Activated naive CD8-positive, alpha-beta T cell treated with anti-CD3 and anti-CD28 coated beads, Interleukin-2, amount 50 U/mL, for 24 hours (primary cell): ENCODE measurements at regions not wholly inside any gene's neighbourhood (a gene's known extent, or its start where the extent isn't known, plus 50 kb on each side); places are given as distances from the start of the nearest gene placed in this dataset.
A peak's percentile ranks its signal among the peaks of the same experiment; 100 is the strongest.

Experiments used
- ATAC-seq: fragments of 150-1000 bp; cut with Tn5 transposase; one replicate; pipeline ENCODE4 v1.10.0; 2021
- DNase-seq: peaks from one replicate; pipeline ENCODE4 v3.0.0; 2021
- H3K27ac Mint-ChIP-seq: one replicate; pipeline ENCODE4 v1.8.0; 2021; ENCODE audit warnings: mild to moderate bottlenecking, mixed read lengths
- H3K27me3 Mint-ChIP-seq: one replicate; pipeline ENCODE4 v1.8.0; 2021; ENCODE audit warnings: mixed read lengths
- H3K36me3 Mint-ChIP-seq: one replicate; pipeline ENCODE4 v1.8.0; 2021; ENCODE audit warnings: low read depth, mixed read lengths
- H3K4me1 Mint-ChIP-seq: one replicate; pipeline ENCODE4 v1.8.0; 2021; ENCODE audit warnings: mixed read lengths
- H3K4me3 Mint-ChIP-seq: one replicate; pipeline ENCODE4 v1.8.0; 2021; ENCODE audit warnings: mild to moderate bottlenecking, moderate library complexity, mixed read lengths
- H3K9me3 Mint-ChIP-seq: one replicate; pipeline ENCODE4 v1.8.0; 2021; ENCODE audit warnings: mixed read lengths

DNA sequence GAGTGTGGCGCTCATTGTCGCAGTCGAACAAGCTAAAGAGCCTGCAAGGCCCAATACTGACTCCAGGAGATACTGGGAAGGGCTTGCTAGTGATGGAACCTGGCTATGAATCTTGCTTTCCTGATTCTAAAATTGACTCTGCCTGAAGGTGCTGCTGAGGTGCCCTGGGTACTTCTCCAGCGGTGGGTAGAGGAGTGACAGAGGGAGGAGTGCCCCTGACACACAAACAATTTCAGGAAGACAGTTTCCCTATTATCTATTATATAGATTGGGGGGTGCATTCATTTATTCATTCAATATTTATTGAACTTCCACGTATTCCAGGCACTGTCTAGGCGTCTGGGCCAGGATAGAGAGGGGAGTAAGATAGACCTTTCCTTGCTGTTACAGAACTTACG, 339.2 kb upstream of the GATB start:
- Mint-ChIP-seq H3K4me3 (peak overlapping the region; percentile 83), H3K27me3 (no peaks in the 10 kb centered on the region), H3K36me3 (peaks cover 2% of the 10 kb centered on the region), H3K27ac (peak overlapping the region; percentile 94), H3K9me3 (no peaks in the 10 kb centered on the region), H3K4me1 (peaks cover 86% of the 10 kb centered on the region)
- no peak for DNase-seq
- no peak for ATAC-seq

DNA sequence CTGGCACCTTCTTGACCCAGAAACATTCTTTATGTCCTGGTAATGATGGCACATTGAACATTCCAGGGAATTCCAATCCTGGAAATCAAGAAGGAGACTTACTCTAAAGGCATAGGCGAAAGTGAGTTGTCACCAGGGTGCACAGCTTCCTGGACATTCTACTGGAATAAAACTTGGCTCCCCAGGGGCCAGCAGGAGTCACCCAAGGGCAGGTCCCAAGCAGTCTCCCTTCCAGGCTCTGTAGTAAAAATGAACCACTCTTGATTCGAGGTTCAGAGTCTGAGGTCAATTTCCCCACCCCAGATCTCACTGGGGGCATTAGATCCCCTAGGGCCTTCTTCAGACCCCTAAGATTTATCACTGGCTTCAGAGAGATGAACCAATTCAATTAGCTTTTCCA, 338.7 kb upstream of the GATB start:
- H3K9me3 Mint-ChIP-seq = no peaks in the 10 kb centered on the region

DNA sequence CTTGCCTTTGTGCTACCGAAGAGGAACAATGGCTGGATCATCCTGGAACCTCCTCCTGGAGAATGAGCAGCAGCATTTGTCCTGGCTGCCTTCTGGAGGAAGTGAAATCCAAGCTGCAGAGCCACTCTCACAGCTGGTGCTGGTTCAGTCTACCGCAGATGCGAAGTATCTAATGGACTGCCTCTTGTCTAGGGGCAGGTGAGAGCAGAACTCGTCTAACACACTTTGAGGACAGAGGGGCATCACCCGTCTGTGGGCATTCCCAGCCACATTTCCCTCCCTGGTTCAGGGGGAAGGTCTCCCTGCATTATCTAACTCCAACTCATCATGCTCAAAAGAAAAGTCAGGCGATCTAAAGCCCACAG, 338.2 kb upstream of the GATB start:
- H3K27ac Mint-ChIP-seq = peak overlapping the region; percentile 57
- no peak for DNase-seq
- H3K9me3 Mint-ChIP-seq = no peaks in the 10 kb centered on the region
- no peak for ATAC-seq
- no peaks in the 10 kb centered on the region for H3K27me3 Mint-ChIP-seq
- H3K4me1 Mint-ChIP-seq = peaks cover 81% of the 10 kb centered on the region
- H3K4me3 Mint-ChIP-seq = no peak overlapping the region
- H3K36me3 Mint-ChIP-seq = no peaks in the 10 kb centered on the region

More for the DNA sequence above, 338.7 kb upstream of the GATB start:
- no peaks in the 10 kb centered on the region for H3K27me3 Mint-ChIP-seq
- peaks cover 83% of the 10 kb centered on the region for H3K4me1 Mint-ChIP-seq
- ATAC-seq = no peak
- H3K4me3 Mint-ChIP-seq = no peak overlapping the region
- no peak for DNase-seq
- peaks cover 1% of the 10 kb centered on the region for H3K36me3 Mint-ChIP-seq
- H3K27ac Mint-ChIP-seq = no peak overlapping the region

DNA sequence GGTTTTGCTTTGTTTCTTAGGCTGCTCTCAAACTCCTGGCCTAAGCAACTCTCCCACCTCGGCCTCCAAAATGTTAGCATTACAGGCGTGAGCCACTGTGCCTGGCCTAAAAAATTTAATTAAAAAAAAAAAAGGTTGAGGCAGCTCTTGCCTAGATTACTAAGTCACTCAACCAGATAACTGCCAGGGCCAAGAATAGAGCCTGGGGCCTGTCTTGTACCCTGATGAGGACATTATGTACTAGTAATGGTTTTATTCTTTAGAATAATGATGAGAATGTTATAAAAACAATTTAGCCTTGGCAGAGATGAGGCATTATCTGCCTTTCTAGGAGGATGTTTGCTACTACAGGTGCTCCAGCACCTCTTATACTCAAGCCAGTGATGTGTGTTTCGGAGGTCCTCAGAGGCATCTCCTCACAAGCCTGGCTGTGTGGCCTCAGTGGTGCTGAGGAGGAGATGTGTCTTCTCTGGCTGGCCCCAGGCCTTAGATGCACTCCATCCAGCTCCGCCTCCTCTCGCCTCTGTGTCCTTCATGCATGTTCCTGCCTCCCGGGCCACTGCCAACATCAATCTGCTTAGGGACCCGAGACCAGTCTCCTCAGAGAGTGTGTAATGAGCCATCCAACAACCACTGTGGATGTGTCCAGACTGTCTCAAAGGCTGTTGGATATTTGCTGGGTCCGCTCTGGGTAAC, 337.7 kb upstream of the GATB start:
- Mint-ChIP-seq H3K9me3 (no peaks in the 10 kb centered on the region), H3K4me1 (peaks cover 77% of the 10 kb centered on the region), H3K4me3 (no peak overlapping the region), H3K36me3 (no peaks in the 10 kb centered on the region), H3K27me3 (no peaks in the 10 kb centered on the region), H3K27ac (peak overlapping the region; percentile 57)
- DNase-seq (no peak), ATAC-seq (no peak)

DNA sequence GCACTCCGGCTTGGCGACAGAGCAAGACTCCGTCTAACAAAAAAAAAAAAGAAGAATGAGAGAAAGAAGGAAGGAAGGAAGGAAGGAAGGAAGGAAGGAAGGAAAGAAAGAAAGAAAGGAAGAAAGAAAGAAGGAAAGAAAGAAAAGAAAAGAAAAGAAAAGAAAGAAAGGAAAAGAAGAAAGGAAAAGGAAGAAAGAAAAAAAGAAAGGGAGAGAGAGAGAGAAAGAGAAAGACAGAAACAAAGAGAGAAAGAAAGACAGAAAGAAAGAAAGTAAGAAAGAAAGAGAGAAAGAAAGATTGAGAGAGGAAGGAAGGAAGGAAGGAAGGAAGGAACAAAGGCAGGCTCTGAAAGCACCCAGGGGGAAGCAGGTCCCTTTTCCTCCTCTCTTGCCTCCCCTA, 336.6 kb upstream of the GATB start:
- H3K36me3 Mint-ChIP-seq = no peaks in the 10 kb centered on the region
- ATAC-seq = no peak
- H3K27ac Mint-ChIP-seq = no peak overlapping the region
- no peak for DNase-seq
- no peaks in the 10 kb centered on the region for H3K9me3 Mint-ChIP-seq
- peaks cover 69% of the 10 kb centered on the region for H3K4me1 Mint-ChIP-seq
- H3K4me3 Mint-ChIP-seq = no peak overlapping the region
- H3K27me3 Mint-ChIP-seq = no peaks in the 10 kb centered on the region

DNA sequence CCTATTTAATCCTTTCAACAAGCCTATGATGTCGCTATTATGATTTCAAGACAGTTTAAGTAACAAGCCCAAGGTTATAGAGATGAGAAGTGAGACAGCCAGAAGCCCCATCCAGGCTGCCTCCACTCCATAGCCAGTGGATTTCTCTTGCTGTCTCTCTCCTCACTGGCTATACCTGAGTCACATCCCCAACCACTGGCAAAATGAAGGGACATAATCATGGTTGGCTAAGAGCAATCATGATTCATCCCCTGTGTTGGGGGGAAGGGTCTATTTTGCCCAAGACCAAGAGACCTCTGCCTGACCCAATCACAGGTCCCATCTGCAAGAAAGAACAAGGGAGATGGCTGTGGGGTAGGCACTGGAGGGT, 334.9 kb upstream of the GATB start:
- Mint-ChIP-seq H3K4me3 (no peak overlapping the region), H3K4me1 (peaks cover 54% of the 10 kb centered on the region), H3K27ac (no peak overlapping the region), H3K9me3 (no peaks in the 10 kb centered on the region), H3K27me3 (no peaks in the 10 kb centered on the region), H3K36me3 (no peaks in the 10 kb centered on the region)
- ATAC-seq = no peak
- no peak for DNase-seq

DNA sequence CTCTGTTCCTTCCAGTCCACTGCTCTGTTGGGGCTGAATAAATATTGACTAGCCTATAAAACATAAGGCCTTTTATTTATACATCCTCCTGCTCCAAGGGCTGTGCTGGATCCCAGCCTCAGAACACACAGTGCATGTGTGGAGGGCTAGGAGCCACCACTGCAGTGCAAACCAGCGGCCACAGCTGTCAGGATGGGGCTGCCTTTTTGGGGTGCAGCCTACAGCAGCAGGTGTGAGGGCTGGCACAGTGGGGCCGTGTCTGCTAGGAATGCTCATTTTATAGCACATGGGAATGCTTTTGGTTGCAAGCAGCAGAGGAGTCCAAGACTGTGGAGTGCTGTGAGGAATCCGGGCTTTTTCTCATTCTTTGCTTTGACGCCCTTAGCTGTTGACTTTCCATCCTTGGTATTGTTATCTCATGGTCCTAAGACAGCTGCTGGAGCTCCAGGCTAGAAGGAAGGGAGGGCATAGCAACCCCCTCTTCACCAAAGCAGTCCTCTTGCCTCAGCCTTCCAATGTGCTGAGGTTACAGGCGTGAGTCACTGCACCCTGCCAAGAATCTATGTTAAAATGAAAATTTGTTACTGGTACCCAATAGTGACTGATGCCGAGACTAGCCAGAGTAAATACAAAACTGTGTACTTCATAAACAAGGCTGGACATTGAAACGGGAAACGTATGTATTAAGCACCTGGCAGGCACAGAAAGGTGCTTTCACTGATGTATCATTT, 334.3 kb upstream of the GATB start:
- ATAC-seq (no peak), DNase-seq (no peak)
- H3K4me1 Mint-ChIP-seq = peaks cover 52% of the 10 kb centered on the region
- no peak overlapping the region for H3K27ac Mint-ChIP-seq
- H3K36me3 Mint-ChIP-seq = no peaks in the 10 kb centered on the region
- H3K9me3 Mint-ChIP-seq = no peaks in the 10 kb centered on the region
- H3K27me3 Mint-ChIP-seq = no peaks in the 10 kb centered on the region
- no peak overlapping the region for H3K4me3 Mint-ChIP-seq

DNA sequence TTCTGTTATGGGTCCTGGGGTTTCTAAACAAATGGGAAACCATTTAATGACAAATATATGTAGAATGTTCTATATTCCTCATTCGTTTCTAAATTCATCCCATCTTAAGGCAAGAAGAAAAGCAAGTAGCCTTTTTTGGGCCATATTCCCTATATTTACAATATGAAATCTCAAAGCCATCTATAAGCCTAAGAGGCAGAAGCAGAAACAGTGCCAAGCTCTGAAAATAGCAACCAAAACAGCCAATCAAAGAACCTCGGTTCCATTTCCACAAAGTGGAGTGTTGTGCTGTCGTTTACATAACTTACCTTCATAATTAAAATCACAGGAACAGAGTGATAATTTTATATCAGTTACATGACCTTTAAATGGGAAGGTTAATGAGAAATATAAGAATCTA, 330.6 kb upstream of the GATB start:
- Mint-ChIP-seq H3K4me3 (no peak overlapping the region), H3K4me1 (peaks cover 36% of the 10 kb centered on the region), H3K27ac (no peak overlapping the region), H3K27me3 (no peaks in the 10 kb centered on the region), H3K9me3 (no peaks in the 10 kb centered on the region), H3K36me3 (no peaks in the 10 kb centered on the region)
- ATAC-seq (no peak), DNase-seq (no peak)

DNA sequence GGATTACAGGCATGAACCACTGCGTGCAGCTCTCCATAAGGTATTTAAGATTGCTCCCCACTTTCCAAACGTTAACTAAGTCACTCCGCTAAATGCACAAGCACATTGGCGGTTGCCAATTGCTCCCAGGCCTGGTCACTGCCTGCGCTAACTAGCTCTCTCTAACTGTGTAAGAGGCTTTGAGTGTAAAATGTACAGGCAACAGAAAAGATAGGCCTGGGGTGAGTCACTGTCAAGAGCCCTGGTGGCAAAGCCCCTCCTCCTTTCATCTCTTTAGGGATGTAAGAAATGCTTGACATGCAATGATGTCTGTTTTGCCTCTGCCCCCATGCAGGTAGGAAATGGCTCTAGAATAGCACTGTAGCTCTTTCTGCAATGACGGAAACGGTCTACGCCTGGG, 329.7 kb upstream of the GATB start:
- no peak for DNase-seq
- H3K36me3 Mint-ChIP-seq = no peaks in the 10 kb centered on the region
- peak overlapping the region; percentile 68 for H3K27ac Mint-ChIP-seq
- no peaks in the 10 kb centered on the region for H3K27me3 Mint-ChIP-seq
- H3K4me3 Mint-ChIP-seq = no peak overlapping the region
- ATAC-seq = peak; percentile 48
- peaks cover 31% of the 10 kb centered on the region for H3K4me1 Mint-ChIP-seq
- no peaks in the 10 kb centered on the region for H3K9me3 Mint-ChIP-seq

DNA sequence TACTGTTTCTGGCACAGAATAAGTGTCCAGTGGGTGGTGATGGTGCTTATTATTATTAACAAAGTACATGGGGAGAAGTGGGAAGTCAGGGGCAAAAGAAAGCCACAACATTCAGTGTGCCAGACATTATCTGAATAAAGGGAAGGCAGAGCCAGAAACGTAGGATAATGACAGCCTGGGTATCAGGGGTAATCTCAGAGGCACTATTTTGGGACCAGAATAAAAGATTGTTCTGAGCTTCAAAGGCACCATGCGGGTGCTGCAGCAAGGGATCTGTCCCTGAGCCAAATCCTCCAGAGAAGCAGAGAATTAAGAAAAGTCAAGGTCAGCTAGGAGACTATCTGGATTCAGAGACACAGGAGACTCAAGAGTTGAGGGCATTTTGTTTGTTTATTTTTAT, 328.8 kb upstream of the GATB start:
- Mint-ChIP-seq H3K27me3 (no peaks in the 10 kb centered on the region), H3K9me3 (no peaks in the 10 kb centered on the region), H3K4me1 (peaks cover 23% of the 10 kb centered on the region), H3K36me3 (no peaks in the 10 kb centered on the region), H3K4me3 (no peak overlapping the region), H3K27ac (no peak overlapping the region)
- no peak for ATAC-seq
- DNase-seq = no peak

DNA sequence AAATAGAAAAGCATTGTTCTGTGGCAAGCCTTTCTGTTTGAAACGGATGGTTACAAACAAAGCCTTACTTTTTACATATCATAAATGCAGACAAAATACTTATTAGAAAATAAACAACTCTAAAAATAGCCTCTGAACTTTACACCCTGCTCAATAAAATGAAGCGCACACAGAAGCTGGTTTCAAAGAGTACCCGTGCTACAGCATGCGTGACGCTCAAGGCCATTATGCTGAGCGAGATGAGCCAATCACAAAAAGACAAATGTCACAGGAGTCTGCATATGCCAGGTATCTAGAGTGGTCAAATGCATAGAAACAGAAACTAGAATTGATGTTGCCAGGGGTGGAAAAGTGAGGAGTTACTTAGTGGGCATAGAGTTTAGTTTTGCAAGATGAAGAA, 326.5 kb upstream of the GATB start:
- Mint-ChIP-seq H3K27ac (no peak overlapping the region), H3K27me3 (no peaks in the 10 kb centered on the region), H3K36me3 (no peaks in the 10 kb centered on the region), H3K4me1 (peaks cover 18% of the 10 kb centered on the region), H3K4me3 (no peak overlapping the region), H3K9me3 (no peaks in the 10 kb centered on the region)
- DNase-seq (no peak), ATAC-seq (no peak)

DNA sequence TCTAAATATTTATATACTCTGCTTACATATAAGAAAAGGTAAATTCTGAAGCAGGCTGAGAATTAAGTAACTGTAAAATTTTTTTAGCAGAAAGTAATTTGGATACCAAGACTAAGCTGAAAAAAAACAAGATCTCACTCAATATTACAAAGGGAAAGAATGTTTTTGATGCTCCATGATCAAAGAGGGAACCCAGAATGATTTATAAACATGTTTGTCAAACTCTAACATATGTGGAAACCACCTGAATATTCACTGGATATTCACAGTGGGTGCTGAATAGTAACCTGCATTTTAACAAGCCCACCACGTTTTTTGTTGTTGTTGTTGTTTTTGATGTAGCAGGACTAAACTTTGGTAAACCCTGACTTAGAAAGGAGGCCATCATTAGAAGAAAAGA, 324.9 kb upstream of the GATB start:
- H3K27ac Mint-ChIP-seq = no peak overlapping the region

DNA sequence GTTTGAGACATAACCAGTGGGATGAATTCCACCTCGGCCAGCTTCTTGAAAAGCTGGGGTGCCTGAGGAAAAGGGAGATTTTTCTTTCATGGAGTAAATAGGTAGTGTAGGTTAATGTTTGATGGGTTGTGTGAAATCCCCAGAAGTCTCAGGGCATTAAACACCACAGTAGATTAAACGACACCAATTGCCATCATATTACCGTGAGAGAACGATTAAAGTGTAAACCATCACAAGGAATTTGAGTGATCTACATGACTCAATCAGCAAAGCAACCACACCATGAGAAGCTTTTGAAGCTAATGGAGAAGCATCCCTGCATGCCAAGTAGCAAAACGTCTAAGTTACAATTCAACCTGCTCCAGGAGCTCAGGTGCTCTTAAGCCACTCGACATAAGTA, 322.5 kb upstream of the GATB start:
- Mint-ChIP-seq H3K9me3 (no peaks in the 10 kb centered on the region), H3K27ac (no peak overlapping the region), H3K4me3 (no peak overlapping the region), H3K36me3 (no peaks in the 10 kb centered on the region), H3K4me1 (peaks cover 27% of the 10 kb centered on the region), H3K27me3 (no peaks in the 10 kb centered on the region)
- DNase-seq (no peak), ATAC-seq (no peak)

More for the DNA sequence above, 324.9 kb upstream of the GATB start:
- DNase-seq = no peak
- Mint-ChIP-seq H3K9me3 (no peaks in the 10 kb centered on the region), H3K27me3 (no peaks in the 10 kb centered on the region), H3K36me3 (no peaks in the 10 kb centered on the region), H3K4me1 (peaks cover 27% of the 10 kb centered on the region), H3K4me3 (no peak overlapping the region)
- no peak for ATAC-seq

DNA sequence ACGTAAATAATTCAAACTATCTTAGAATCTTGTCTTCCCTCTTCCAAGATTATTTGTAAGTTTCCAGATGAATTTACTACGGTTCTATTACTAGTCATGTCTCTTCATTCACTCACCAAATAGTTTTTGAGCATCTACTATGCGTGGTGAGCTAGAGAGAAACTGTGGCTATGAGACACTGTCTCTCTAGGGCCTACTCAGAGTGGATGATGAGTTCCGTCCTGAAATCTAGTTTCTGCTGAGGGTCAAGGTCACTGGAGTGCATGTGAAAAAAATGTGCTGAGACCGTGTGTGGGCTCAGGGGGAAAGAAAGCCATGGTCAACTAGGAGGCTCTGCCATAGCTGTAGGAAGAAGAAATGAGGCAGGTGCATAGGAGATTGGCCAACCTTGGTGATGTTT, 320.2 kb upstream of the GATB start:
- ATAC-seq (no peak), DNase-seq (no peak)
- peaks cover 4% of the 10 kb centered on the region for H3K9me3 Mint-ChIP-seq
- no peak overlapping the region for H3K27ac Mint-ChIP-seq
- no peaks in the 10 kb centered on the region for H3K36me3 Mint-ChIP-seq
- no peak overlapping the region for H3K4me3 Mint-ChIP-seq
- peaks cover 26% of the 10 kb centered on the region for H3K4me1 Mint-ChIP-seq
- H3K27me3 Mint-ChIP-seq = no peaks in the 10 kb centered on the region

DNA sequence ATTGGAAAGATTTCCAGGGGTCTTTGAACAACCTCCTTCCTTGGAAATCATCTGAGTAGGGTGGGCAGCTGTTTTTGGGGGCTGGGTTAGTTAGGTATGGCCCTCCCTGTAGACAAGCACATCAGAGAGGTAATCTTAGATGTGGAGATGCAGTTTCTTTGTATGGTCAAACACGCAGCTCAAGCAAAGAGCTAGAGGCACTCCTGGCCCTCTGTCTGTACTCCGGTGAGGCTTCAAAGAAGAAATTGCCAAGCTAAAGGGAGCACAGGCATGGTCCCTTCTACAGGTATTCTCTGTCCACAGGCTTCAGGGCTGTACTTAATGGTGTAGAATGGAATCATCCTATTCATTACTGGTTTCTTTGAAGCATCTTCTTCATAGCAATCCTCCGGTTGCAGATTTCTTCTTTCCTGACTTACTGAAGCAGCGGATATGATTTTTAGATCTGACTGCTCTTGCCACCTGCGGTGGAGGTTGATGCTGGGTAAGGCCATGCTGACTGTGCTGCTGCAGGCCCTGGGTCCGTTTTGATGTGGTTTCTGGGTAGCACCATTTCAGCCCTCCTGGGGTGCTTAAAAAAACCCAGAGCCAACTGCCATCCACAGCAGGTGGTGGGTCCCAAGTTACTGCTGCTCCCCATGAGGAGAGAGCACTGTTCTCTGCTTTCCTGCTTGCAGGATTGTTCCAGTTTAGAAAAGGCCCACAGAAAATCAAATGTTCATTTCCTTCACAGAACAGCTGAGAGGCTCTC, 318.9 kb upstream of the GATB start:
- H3K36me3 Mint-ChIP-seq = no peaks in the 10 kb centered on the region
- peak overlapping the region; percentile 12 for H3K27ac Mint-ChIP-seq
- peaks cover 26% of the 10 kb centered on the region for H3K4me1 Mint-ChIP-seq
- no peaks in the 10 kb centered on the region for H3K27me3 Mint-ChIP-seq
- peaks cover 4% of the 10 kb centered on the region for H3K9me3 Mint-ChIP-seq
- DNase-seq (no peak), ATAC-seq (peak; percentile 49)
- no peak overlapping the region for H3K4me3 Mint-ChIP-seq
